22Rv1 (cell line): ENCODE measurements at regions not wholly inside any gene's neighbourhood (a gene's known extent, or its start where the extent isn't known, plus 50 kb on each side); places are given as distances from the start of the nearest gene placed in this dataset.

ENCODE experiments used
- CTCF ChIP-seq: fragments of 450-650 bp; IDR thresholded peaks from 2 replicates; pipeline ENCODE4 v1.5.1; 2017; ENCODE audit warnings: mild to moderate bottlenecking
- ZFX ChIP-seq: fragments of 450-650 bp; IDR thresholded peaks from 2 replicates; pipeline ENCODE4 v1.6.1; 2017; ENCODE audit warnings: antibody characterized with exemption, borderline replicate concordance

GRCh38 chr5:66498791-66499207, 97.4 kb upstream of the MAST4 start:
- TF ChIP-seq CTCF = peak; percentile 40
- no peak for TF ChIP-seq ZFX
